ENCODE measurements at regions not wholly inside any gene's neighbourhood (a gene's known extent, or its start where the extent isn't known, plus 50 kb on each side); places are given as distances from the start of the nearest gene placed in this dataset.
"Not testable (repeated sequence)": the region's sequence is repeated elsewhere in the genome, so short reads cannot be mapped to it uniquely, and the experiment has no call there.

GRCh38 chr3:30328935-30329334, 277.5 kb upstream of the TGFBR2 start:
- DNase-seq (ENCODE audit: low read depth) = not testable (repeated sequence)

DNA sequence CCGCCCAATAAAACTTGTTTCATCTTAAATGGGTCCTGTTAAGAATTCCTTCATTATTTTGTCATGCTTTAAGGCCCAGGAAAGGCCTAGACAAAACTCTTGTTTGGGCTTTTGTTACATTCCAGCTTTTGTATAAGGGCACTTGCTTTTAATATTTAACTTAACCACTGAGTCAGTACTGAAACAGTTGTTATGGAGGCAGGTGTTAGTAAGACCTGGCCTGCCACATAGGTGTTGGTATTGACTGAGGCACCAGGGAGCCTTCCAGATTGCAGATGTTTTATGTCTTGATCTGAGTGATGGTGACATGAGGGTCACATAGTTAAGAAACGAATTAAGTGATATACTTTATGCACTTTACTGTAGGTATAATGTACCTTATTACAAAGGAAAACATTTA, 274.9 kb upstream of the TGFBR2 start:
- no peak for DNase-seq (ENCODE audit: low read depth)

DNA sequence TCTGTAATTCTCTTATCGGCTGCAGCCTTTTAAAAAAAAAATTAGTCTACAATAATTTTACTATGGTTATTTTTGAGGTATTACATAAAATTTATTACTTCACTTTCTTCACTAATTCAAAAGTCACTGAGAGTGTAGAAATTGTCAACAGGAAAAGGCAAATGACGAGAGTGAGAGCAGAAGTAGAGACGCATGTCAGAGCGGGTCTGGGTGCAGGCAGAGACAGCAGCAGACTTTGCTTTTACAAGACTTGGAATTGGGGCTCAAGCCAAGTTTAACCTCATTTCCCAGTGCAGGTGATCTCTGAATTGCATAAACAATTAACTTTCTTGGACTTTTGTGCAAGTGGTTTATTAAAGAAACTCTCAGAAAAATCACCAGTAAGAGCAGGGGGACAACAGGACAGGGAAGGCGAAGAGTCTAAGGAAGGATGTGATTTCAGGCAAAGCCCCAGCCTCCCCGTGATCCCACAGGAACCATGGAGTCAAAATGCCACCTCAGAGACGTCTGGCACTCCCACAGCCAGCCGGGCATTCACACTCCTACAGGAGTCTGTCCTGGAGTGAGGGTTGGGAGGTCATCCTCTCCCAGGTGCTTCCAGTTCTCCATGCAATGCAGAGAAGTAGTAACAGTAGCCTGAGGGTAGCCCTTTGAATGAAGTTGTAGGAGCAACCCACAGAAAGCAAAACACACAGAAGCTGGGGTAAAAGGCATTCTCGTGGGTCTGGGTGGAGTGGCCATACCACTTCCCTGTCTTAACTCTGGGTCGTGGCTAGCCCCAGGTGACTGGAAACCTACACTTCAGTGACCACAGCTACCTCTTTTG, 274.0 kb upstream of the TGFBR2 start:
- DNase-seq (ENCODE audit: low read depth) = no peak

DNA sequence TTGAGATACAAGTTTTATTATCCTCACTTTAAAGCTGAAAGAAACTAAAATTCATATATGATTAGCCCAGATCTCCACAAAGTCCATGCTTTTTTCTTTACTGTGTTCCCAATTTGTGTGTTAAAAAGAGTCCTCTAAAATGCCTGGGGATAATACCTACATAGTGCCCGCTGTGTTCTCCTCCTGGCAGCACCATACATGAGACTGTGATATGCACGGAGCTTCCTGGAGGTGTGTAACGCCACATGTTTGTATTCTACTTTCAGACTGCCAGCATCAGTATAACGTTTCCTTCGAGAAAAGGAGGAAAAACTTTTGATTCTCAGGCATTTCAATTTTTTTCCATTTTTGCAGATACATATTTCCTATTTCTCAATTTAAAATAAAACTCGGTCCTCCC, 273.3 kb upstream of the TGFBR2 start:
- no peak for DNase-seq (ENCODE audit: low read depth)

DNA sequence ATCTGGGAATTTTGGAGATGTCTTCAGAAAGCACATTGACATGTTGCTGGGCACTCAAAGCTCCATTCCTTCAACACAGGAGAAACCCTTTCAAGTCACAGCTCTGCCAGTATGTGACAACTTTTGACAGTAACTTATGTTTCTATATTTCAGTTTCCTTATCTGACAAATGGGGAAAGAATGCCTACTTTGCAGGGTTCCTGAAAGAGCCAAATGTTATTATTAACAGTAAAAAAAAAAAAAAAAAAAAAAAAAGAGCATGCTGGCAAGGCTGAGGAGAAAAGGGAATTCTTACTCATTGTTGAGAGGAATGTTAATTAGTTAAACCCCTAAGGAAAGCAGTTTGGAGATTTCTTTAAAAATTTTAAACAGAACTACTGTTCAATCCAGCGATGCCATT, 272.5 kb upstream of the TGFBR2 start:
- DNase-seq (ENCODE audit: low read depth) = no peak

DNA sequence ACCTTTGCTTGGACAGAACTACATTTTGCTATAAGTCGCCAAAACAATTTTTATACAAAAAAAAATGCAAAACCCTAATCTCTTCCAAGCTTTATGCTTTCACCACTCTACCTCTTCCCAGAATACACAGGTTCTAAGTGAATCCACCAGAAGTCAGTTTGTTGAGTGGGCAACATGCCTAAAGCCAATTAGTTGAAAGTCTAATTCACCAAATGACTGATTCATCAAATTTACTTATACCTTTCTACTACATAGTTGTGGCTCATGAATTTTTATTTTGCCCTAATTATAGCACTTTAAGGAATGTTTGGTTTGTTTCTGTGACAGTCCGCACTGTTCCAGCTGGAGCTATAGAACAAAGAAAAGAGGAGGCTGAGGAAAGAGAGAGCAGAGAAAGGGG, 265.9 kb upstream of the TGFBR2 start:
- no peak for DNase-seq (ENCODE audit: low read depth)

- no peak for DNase-seq (ENCODE audit: low read depth)
Measured at GRCh38 chr3:30341079-30341478, 265.3 kb upstream of the TGFBR2 start.

GRCh38 chr3:30341851-30342250, 264.6 kb upstream of the TGFBR2 start:
- no peak for DNase-seq (ENCODE audit: low read depth)

DNA sequence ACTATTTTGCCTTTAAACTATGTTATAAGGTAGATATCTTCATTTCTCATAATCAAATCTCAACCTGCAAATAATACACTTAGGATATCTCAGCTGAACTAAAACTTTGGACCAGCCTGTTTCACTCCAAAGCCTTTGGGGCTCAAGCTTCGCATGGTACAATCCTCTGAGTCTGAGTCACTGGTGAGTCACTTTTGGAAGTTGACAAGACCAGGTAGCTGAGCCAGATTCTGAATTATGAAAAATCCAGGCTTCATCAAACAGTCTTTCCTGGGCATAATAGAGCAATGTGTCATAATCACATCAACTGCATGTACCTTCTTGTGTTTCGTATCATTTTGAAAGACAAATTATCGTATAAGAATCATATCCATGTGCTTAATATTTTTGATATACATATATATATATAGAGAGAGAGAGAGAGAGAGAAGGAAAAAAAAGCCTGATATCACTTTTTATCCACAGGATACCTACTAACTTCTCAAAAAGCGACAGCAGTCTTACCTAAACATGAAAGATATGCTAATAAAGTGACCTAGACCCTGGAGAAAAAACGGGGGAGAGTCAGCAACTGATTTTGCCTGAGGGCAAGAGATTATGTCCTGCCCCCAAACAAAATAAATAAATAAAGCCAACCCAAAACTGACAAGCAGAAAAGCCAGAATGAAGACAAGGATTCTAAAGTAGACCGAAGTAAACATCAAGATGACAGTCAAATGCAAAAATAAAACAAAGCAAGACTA, 263.9 kb upstream of the TGFBR2 start:
- peak; percentile 96 for DNase-seq (ENCODE audit: low read depth)

DNA sequence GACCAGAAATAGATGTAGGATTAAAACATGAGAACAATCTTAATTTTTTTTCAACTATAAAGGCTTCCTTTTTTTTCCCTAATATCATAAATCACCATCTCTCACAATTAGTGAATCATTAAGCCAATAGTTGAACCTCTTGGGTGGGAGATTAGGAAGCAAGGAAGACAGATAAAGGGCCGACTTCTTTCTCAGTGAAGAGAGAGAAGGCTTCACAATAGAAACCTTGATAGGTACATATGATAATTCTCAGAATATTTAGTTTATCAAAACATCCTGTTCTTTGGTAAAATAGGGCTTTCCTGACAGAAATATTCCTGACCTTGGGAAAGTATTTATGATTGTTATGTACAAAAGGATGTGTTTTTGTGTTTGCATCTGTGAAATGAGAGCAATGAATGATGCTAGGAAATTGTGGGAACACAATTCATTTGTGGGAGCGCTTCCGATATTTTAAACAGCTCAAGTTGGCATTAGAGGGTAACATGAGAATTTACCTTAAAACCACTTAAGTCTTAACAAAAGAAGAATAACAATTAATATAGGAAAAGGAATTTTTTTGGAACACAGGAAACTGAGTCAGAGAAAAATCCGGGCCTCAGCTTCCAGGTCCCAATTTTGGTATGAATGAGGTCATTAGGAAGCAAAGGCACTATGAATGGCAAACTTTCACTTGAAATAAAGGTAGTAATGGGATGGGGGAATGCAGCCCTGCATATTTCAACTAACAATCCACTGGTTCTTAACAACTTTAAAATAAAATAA, 263.2 kb upstream of the TGFBR2 start:
- no peak for DNase-seq (ENCODE audit: low read depth)

- DNase-seq (ENCODE audit: low read depth) = peak; percentile 44
Measured at GRCh38 chr3:30343861-30344260, 262.5 kb upstream of the TGFBR2 start.

- no peak for DNase-seq (ENCODE audit: low read depth)
Measured at GRCh38 chr3:30344288-30344687, 262.1 kb upstream of the TGFBR2 start.

GRCh38 chr3:30346933-30347320, 259.5 kb upstream of the TGFBR2 start:
- DNase-seq (ENCODE audit: low read depth) = no peak

- peak; percentile 92 for DNase-seq (ENCODE audit: low read depth)
Measured at GRCh38 chr3:30347679-30348216, 258.7 kb upstream of the TGFBR2 start.

GRCh38 chr3:30349507-30349906, 256.9 kb upstream of the TGFBR2 start:
- no peak for DNase-seq (ENCODE audit: low read depth)

DNA sequence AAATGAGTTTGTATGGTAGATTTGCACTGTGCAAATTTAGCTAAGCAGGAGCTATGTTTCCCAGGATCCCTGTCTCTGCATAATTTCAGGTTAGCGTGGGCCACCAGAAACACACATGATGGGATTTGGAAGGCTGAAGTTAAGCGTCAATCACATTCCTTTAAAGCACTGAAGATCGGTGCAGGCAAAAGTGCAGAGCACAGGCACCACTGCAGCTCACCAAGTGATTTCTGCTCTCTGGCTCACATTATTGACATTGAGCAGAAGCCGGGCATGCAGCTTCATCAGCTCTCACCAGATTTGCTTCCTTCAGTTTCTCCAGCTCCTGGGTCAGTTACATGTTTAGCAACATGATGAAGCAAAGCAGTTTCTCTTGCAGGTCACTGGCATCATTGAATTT, 256.4 kb upstream of the TGFBR2 start:
- no peak for DNase-seq (ENCODE audit: low read depth)

DNA sequence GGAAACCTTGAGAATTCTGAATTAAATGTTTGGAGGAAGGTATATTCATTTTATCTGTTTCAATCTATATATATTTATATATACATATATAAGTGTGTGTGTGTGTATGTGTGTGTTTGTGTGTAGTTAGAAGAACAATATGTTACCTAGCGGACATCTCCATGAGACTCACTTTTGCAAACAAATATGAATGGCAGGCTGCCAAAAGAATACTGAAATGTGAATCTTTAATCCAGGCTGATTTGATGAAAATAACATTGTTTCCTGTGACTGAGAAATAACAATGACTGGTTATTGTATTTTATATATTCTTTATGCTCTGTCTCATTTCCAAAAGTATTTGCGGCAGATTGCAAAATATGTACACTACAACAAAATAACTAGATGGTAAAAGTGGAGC, 255.5 kb upstream of the TGFBR2 start:
- DNase-seq (ENCODE audit: low read depth) = no peak

DNA sequence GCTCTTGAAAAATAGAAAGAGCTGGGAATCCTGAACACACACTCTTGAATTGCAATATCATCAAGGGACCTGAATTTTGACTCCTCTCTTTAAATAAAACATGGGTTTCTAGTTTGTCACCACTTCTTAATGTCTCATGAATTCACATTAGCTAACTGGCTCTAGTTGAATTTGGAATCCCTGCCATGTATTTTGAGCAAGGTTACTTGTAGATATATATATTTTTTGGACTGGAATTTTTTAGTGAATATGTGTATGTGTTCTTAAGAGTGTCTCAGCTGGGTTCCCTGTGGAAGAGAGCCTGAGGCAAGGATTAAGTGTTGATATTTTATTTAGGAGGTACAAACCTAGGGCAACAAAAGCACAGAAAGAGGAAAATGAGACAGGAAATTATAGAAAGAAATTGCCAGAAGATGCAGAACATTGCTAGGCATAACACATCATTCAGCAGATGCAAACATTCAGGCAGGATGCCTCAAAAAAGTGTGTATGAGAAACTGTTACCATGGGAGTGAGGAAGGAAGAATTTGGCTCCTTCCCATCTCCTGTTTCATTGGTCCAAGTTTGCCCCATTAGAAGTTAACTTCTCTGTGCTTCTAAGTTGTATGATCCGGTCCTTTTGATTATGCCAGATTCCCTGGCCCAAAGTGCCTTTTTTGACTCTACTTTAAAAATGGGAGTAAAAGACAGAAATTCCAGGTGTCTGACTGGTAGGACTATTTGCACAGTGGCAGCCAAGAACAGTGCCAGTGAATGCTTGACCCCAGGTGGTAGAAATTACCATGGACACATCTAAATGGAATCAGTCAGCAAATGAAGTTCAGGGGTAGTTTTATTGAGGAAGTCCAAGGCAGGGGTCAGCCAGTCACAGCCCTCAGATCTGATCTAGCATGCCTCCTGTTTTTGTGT, 253.7 kb upstream of the TGFBR2 start:
- no peak for DNase-seq (ENCODE audit: low read depth)

- DNase-seq (ENCODE audit: low read depth) = no peak
Measured at GRCh38 chr3:30353711-30354467, 252.5 kb upstream of the TGFBR2 start.

- no peak for DNase-seq (ENCODE audit: low read depth)
Measured at GRCh38 chr3:30354513-30354912, 251.9 kb upstream of the TGFBR2 start.

DNA sequence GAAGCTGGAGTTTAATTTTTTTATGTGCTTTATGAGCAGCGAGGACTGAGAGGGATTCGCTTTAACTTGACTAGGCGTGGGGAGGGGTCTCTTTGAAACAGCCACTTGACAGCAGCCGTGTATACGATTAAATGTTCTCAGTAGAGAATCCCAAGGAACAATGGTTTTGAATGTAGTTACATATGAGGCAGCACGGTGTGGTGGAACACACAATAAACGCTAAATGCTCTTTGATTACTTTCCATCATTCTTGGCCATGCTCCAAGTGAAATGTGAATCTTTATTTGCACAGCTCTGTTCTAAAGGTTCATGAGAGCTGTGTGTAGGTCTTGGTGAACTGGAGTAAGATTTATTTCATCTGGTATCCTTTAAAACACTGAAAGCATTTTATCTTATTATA, 251.4 kb upstream of the TGFBR2 start:
- peak; percentile 57 for DNase-seq (ENCODE audit: low read depth)
